ENCODE measurements at regions not wholly inside any gene's neighbourhood (a gene's known extent, or its start where the extent isn't known, plus 50 kb on each side); places are given as distances from the start of the nearest gene placed in this dataset.

GRCh38 chr5:123807177-123807945 is 295.4 kb downstream of the CSNK1G3 start:
- no peak for DNase-seq (ENCODE audit: low spot score)
- H3K27ac ChIP-seq: no peak overlapping the region
- no peak overlapping the region for H3K4me3 ChIP-seq
- TF ChIP-seq CTCF (IDR thresholded peaks at IDR 0.05): no peak

GRCh38 chr5:123806644-123807043 is 294.7 kb downstream of the CSNK1G3 start:
- no peak for TF ChIP-seq CTCF (IDR thresholded peaks at IDR 0.05)
- H3K27ac ChIP-seq: no peak overlapping the region
- DNase-seq (ENCODE audit: low spot score): no peak
- H3K4me3 ChIP-seq: no peak overlapping the region

GRCh38 chr5:123805300-123805699 is 293.3 kb downstream of the CSNK1G3 start:
- no peak overlapping the region for H3K4me3 ChIP-seq
- TF ChIP-seq CTCF (IDR thresholded peaks at IDR 0.05): no peak
- H3K27ac ChIP-seq: no peak overlapping the region
- DNase-seq (ENCODE audit: low spot score): no peak

- DNase-seq (ENCODE audit: low spot score): no peak
- no peak for TF ChIP-seq CTCF (IDR thresholded peaks at IDR 0.05)
- H3K27ac ChIP-seq: no peak overlapping the region
- no peak overlapping the region for H3K4me3 ChIP-seq
Observed at GRCh38 chr5:123803359-123803758, 291.4 kb downstream of the CSNK1G3 start.

GRCh38 chr5:123802298-123802951 is 290.4 kb downstream of the CSNK1G3 start:
- Histone ChIP-seq H3K27ac (no peak overlapping the region), H3K4me3 (no peak overlapping the region)
- TF ChIP-seq CTCF (IDR thresholded peaks at IDR 0.05): no peak
- no peak for DNase-seq (ENCODE audit: low spot score)

- Histone ChIP-seq H3K4me3 (no peak overlapping the region), H3K27ac (no peak overlapping the region)
- no peak for DNase-seq (ENCODE audit: low spot score)
- no peak for TF ChIP-seq CTCF (IDR thresholded peaks at IDR 0.05)
Observed at GRCh38 chr5:123800640-123801039, 288.7 kb downstream of the CSNK1G3 start.

GRCh38 chr5:123795688-123796087 is 283.7 kb downstream of the CSNK1G3 start:
- no peak for TF ChIP-seq CTCF (IDR thresholded peaks at IDR 0.05)
- Histone ChIP-seq H3K27ac (no peak overlapping the region), H3K4me3 (no peak overlapping the region)
- no peak for DNase-seq (ENCODE audit: low spot score)
